CD1c-positive myeloid dendritic cell (primary cell): ENCODE measurements at regions not wholly inside any gene's neighbourhood (a gene's known extent, or its start where the extent isn't known, plus 50 kb on each side); places are given as distances from the start of the nearest gene placed in this dataset.

Experiments used
- DNase-seq: peaks from one replicate; pipeline ENCODE4 v3.0.0-alpha.2; 2016; ENCODE audit errors: extremely low spot score

GRCh38 chrX:68927178-68927577 is 98.4 kb downstream of the EFNB1 start:
- DNase-seq, result no peak

GRCh38 chrX:68923147-68923546 is 94.3 kb downstream of the EFNB1 start:
- no peak for DNase-seq

- no peak for DNase-seq
These were observed 93.2 kb downstream of the EFNB1 start for GRCh38 chrX:68922013-68922412.

- no peak for DNase-seq
These were observed 91.7 kb downstream of the EFNB1 start for GRCh38 chrX:68920561-68920960.

GRCh38 chrX:68919707-68920106 is 90.9 kb downstream of the EFNB1 start:
- DNase-seq, result no peak

- DNase-seq, result no peak
These were observed 89.4 kb downstream of the EFNB1 start for GRCh38 chrX:68918202-68918601.

GRCh38 chrX:68917799-68918198 is 89.0 kb downstream of the EFNB1 start:
- DNase-seq, result no peak

- DNase-seq, result no peak
These were observed 88.1 kb downstream of the EFNB1 start for GRCh38 chrX:68916891-68917290.

GRCh38 chrX:68915778-68916177 is 87.0 kb downstream of the EFNB1 start:
- DNase-seq, result no peak

GRCh38 chrX:68914479-68914946 is 85.7 kb downstream of the EFNB1 start:
- no peak for DNase-seq

GRCh38 chrX:68913249-68913547 is 84.4 kb downstream of the EFNB1 start:
- no peak for DNase-seq

GRCh38 chrX:68912113-68912512 is 83.3 kb downstream of the EFNB1 start:
- no peak for DNase-seq

- no peak for DNase-seq
These were observed 82.1 kb downstream of the EFNB1 start for GRCh38 chrX:68910731-68911428.

GRCh38 chrX:68909945-68910344 is 81.1 kb downstream of the EFNB1 start:
- DNase-seq, result no peak

GRCh38 chrX:68908071-68908470 is 79.2 kb downstream of the EFNB1 start:
- no peak for DNase-seq

- no peak for DNase-seq
These were observed 74.1 kb downstream of the EFNB1 start for GRCh38 chrX:68902706-68903504.

- DNase-seq, result no peak
These were observed 72.7 kb downstream of the EFNB1 start for GRCh38 chrX:68901519-68901918.

GRCh38 chrX:68898598-68898997 is 69.8 kb downstream of the EFNB1 start:
- no peak for DNase-seq

GRCh38 chrX:68897118-68897945 is 68.5 kb downstream of the EFNB1 start:
- no peak for DNase-seq

- DNase-seq, result no peak
These were observed 67.8 kb downstream of the EFNB1 start for GRCh38 chrX:68896581-68896980.

GRCh38 chrX:68895778-68896177 is 67.0 kb downstream of the EFNB1 start:
- DNase-seq, result no peak

- DNase-seq, result no peak
These were observed 66.5 kb downstream of the EFNB1 start for GRCh38 chrX:68895341-68895755.
